HEK293T (cell line): ENCODE measurements at regions not wholly inside any gene's neighbourhood (a gene's known extent, or its start where the extent isn't known, plus 50 kb on each side); places are given as distances from the start of the nearest gene placed in this dataset.

ENCODE experiments used
- ARNT ChIP-seq: fragments of 450-650 bp; IDR thresholded peaks from 2 replicates; pipeline ENCODE4 v1.6.1; 2017; ENCODE audit warnings: mild to moderate bottlenecking
- BHLHE40 ChIP-seq: fragments of 450-650 bp; IDR thresholded peaks from 2 replicates; pipeline ENCODE4 v1.6.1; 2016; ENCODE audit warnings: mild to moderate bottlenecking, moderate library complexity, borderline replicate concordance
- CTBP1 ChIP-seq: fragments of 450-650 bp; IDR thresholded peaks from 2 replicates; pipeline ENCODE4 v1.6.1; 2016; ENCODE audit warnings: borderline replicate concordance
- ELF4 ChIP-seq: fragments of 450-650 bp; IDR thresholded peaks from 2 replicates; pipeline ENCODE4 v1.6.1; 2017; ENCODE audit warnings: antibody characterized with exemption
- LEF1 ChIP-seq: fragments of 450-650 bp; IDR thresholded peaks from 2 replicates; pipeline ENCODE4 v1.6.1; 2017; ENCODE audit warnings: mild to moderate bottlenecking, borderline replicate concordance
- NFRKB ChIP-seq: fragments of 450-650 bp; IDR thresholded peaks from 2 replicates; pipeline ENCODE4 v1.6.1; 2016; ENCODE audit warnings: mild to moderate bottlenecking, moderate library complexity
- PKNOX1 ChIP-seq: fragments of 450-650 bp; IDR thresholded peaks from 2 replicates; pipeline ENCODE4 v1.6.1; 2016
- SP1 ChIP-seq: fragments of 450-650 bp; IDR thresholded peaks from 2 replicates; pipeline ENCODE4 v1.6.1; 2017
- SUZ12 ChIP-seq: fragments of 450-650 bp; IDR thresholded peaks from 2 replicates; pipeline ENCODE4 v1.6.1; 2016; ENCODE audit warnings: mild to moderate bottlenecking
- TARDBP ChIP-seq: fragments of 450-650 bp; IDR thresholded peaks from 2 replicates; pipeline ENCODE4 v1.6.1; 2016

- no peak for TF ChIP-seq CTBP1
- no peak for TF ChIP-seq SUZ12
- no peak for TF ChIP-seq ELF4
- TF ChIP-seq TARDBP: no peak
- no peak for TF ChIP-seq ARNT
- no peak for TF ChIP-seq PKNOX1
- TF ChIP-seq SP1: no peak
- TF ChIP-seq LEF1: no peak
- no peak for TF ChIP-seq NFRKB
- TF ChIP-seq BHLHE40: no peak
These were observed 224.9 kb upstream of the VCX3A start for GRCh38 chrX:6759655-6760375.
